C4-2B (cell line): ENCODE measurements at regions not wholly inside any gene's neighbourhood (a gene's known extent, or its start where the extent isn't known, plus 50 kb on each side); places are given as distances from the start of the nearest gene placed in this dataset.
"Not testable (repeated sequence)": the region's sequence is repeated elsewhere in the genome, so short reads cannot be mapped to it uniquely, and the experiment has no call there.

ENCODE experiments used
- CTCF ChIP-seq: fragments of 450-650 bp; conservative IDR thresholded peaks from 2 replicates; pipeline ENCODE4 v1.5.1; 2017; ENCODE audit warnings: mild to moderate bottlenecking
- ZFX ChIP-seq: fragments of 450-650 bp; IDR thresholded peaks from 2 replicates; pipeline ENCODE4 v1.6.1; 2017

GRCh38 chr14:106753751-106754150, 1227.4 kb downstream of the TMEM121 start:
- not testable (repeated sequence) for TF ChIP-seq CTCF, ZFX
